ENCODE measurements at regions not wholly inside any gene's neighbourhood (a gene's known extent, or its start where the extent isn't known, plus 50 kb on each side); places are given as distances from the start of the nearest gene placed in this dataset.

- TF ChIP-seq, protein P1, sequence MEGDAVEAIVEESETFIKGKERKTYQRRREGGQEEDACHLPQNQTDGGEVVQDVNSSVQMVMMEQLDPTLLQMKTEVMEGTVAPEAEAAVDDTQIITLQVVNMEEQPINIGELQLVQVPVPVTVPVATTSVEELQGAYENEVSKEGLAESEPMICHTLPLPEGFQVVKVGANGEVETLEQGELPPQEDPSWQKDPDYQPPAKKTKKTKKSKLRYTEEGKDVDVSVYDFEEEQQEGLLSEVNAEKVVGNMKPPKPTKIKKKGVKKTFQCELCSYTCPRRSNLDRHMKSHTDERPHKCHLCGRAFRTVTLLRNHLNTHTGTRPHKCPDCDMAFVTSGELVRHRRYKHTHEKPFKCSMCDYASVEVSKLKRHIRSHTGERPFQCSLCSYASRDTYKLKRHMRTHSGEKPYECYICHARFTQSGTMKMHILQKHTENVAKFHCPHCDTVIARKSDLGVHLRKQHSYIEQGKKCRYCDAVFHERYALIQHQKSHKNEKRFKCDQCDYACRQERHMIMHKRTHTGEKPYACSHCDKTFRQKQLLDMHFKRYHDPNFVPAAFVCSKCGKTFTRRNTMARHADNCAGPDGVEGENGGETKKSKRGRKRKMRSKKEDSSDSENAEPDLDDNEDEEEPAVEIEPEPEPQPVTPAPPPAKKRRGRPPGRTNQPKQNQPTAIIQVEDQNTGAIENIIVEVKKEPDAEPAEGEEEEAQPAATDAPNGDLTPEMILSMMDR (IDR thresholded peaks at IDR 0.05; ENCODE audit: insufficient read depth, low read depth, low read length): no peak
- TF ChIP-seq EZH2 (IDR thresholded peaks at IDR 0.05; ENCODE audit: insufficient read depth, low read length): no peak
Measured at GRCh38 chr6:9576521-9576920, 838.4 kb downstream of the TFAP2A start.
